Tibial artery (tissue), 4 donors: ENCODE measurements at regions not wholly inside any gene's neighbourhood (a gene's known extent, or its start where the extent isn't known, plus 50 kb on each side); places are given as distances from the start of the nearest gene placed in this dataset.

ENCODE experiments used
- DNase-seq, 2 donors: peaks; one replicate each; pipeline ENCODE4 v3.0.0-alpha.2; 2019
- H3K27ac ChIP-seq, 2 donors: fragments of 200-600 bp; sonication (generic) in 1 of 2; 1 replicate in 1 of 2; 2 replicates in 1 of 2; pipeline ENCODE4 v1.5.1; 2018 to 2019; ENCODE audit warnings: mild to moderate bottlenecking in 1 of 2
- H3K27me3 ChIP-seq, 2 donors: fragments of 200-600 bp; sonication (generic) in 1 of 2; one replicate each; pipeline versions ENCODE4 v1.5.1 to v1.6.0; 2016 to 2019
- H3K36me3 ChIP-seq, 3 donors: fragments of 200-600 bp; sonication (generic) in 2 of 3; one replicate each; pipeline ENCODE4 v1.5.1; 2016 to 2019; ENCODE audit warnings: mild to moderate bottlenecking in 2 of 3
- H3K4me1 ChIP-seq, 4 donors: fragments of 200-600 bp; sonication (generic) in 2 of 4; 1 replicate in 3 of 4; 2 replicates in 1 of 4; pipeline ENCODE4 v1.5.1; 2016 to 2019
- H3K4me3 ChIP-seq, 2 donors: fragments of 200-600 bp; sonication (generic) in 1 of 2; 1 replicate in 1 of 2; 2 replicates in 1 of 2; pipeline ENCODE4 v1.5.1; 2018 to 2019; ENCODE audit warnings: mild to moderate bottlenecking in 2 of 2
- H3K9me3 ChIP-seq, 3 donors: fragments of 200-600 bp; sonication (generic) in 1 of 3; one replicate each; pipeline ENCODE4 v1.5.1; 2016 to 2019
- CTCF ChIP-seq, 2 experiments: fragments of 200-600 bp in 1 of 2; fragments of 450-650 bp in 1 of 2; IDR thresholded peaks; one replicate each; pipeline ENCODE4 v1.5.1; 2017 to 2019; ENCODE audit warnings: antibody characterized with exemption in 2 of 2, mild to moderate bottlenecking in 1 of 2, moderate library complexity in 1 of 2
- intact Hi-C: fragments of 100-400 bp; cut with DNase I; formaldehyde crosslinking; loops from one replicate; pipeline ENCODE4 v1.15.0; 2023; ENCODE audit warnings: low total_unique reads

- intact Hi-C loops: no loop called here
- Histone ChIP-seq H3K36me3 (peaks cover 47 to 81% (median 65%) of the 10 kb centered on the region in 3 donors), H3K4me1 (no peaks in the 10 kb centered on the region), H3K27me3 (no peaks in the 10 kb centered on the region), H3K27ac (no peak overlapping the region), H3K9me3 (peaks cover 0 to 59% (median 19%) of the 10 kb centered on the region in 3 donors), H3K4me3 (no peak overlapping the region)
- DNase-seq: no peak
- TF ChIP-seq CTCF (IDR thresholded peaks at IDR 0.05): no peak
Observed at GRCh38 chr19:27734496-27735220, 1478.3 kb downstream of the UQCRFS1 start.

- no peak for TF ChIP-seq CTCF (IDR thresholded peaks at IDR 0.05)
- H3K27me3 ChIP-seq: no peaks in the 10 kb centered on the region
- H3K27ac ChIP-seq: no peak overlapping the region
- peaks cover 56 to 91% (median 74%) of the 10 kb centered on the region in 3 donors for H3K36me3 ChIP-seq
- no peak overlapping the region for H3K4me3 ChIP-seq
- H3K4me1 ChIP-seq: no peaks in the 10 kb centered on the region
- H3K9me3 ChIP-seq: peaks cover 1 to 69% (median 14%) of the 10 kb centered on the region in 3 donors
- DNase-seq: no peak
- intact Hi-C loops: no loop called here
Observed at GRCh38 chr19:27733551-27734266, 1479.2 kb downstream of the UQCRFS1 start.

GRCh38 chr19:27729332-27729731 is 1483.6 kb downstream of the UQCRFS1 start:
- Histone ChIP-seq H3K27ac (no peak overlapping the region), H3K27me3 (no peaks in the 10 kb centered on the region), H3K4me3 (no peak overlapping the region), H3K36me3 (peaks cover 51 to 88% (median 74%) of the 10 kb centered on the region in 3 donors), H3K9me3 (peaks cover 4 to 97% (median 46%) of the 10 kb centered on the region in 3 donors), H3K4me1 (no peaks in the 10 kb centered on the region)
- no peak for DNase-seq
- no peak for TF ChIP-seq CTCF (IDR thresholded peaks at IDR 0.05)
- intact Hi-C loops: no loop called here

- intact Hi-C loops: no loop called here
- TF ChIP-seq CTCF (IDR thresholded peaks at IDR 0.05): no peak
Observed at GRCh38 chr19:27722625-27723024, 1490.3 kb downstream of the UQCRFS1 start.

GRCh38 chr19:27720155-27720554 is 1492.8 kb downstream of the UQCRFS1 start:
- Histone ChIP-seq H3K9me3 (peaks cover 2 to 67% (median 46%) of the 10 kb centered on the region in 3 donors), H3K27me3 (no peaks in the 10 kb centered on the region), H3K4me3 (no peak overlapping the region), H3K36me3 (peaks cover 0 to under 1% (median 0%) of the 10 kb centered on the region in 3 donors), H3K4me1 (no peaks in the 10 kb centered on the region), H3K27ac (no peak overlapping the region)
- DNase-seq: no peak
- intact Hi-C loops: no loop called here
- TF ChIP-seq CTCF (IDR thresholded peaks at IDR 0.05): no peak

More at GRCh38 chr19:27722625-27723024, 1490.3 kb downstream of the UQCRFS1 start:
- Histone ChIP-seq H3K4me1 (no peaks in the 10 kb centered on the region), H3K36me3 (peaks cover 7 to 21% (median 10%) of the 10 kb centered on the region in 3 donors), H3K4me3 (no peak overlapping the region), H3K27me3 (no peaks in the 10 kb centered on the region), H3K9me3 (peaks cover 2 to 78% (median 69%) of the 10 kb centered on the region in 3 donors), H3K27ac (no peak overlapping the region)
- DNase-seq: no peak
